ENCODE measurements at regions not wholly inside any gene's neighbourhood (a gene's known extent, or its start where the extent isn't known, plus 50 kb on each side); places are given as distances from the start of the nearest gene placed in this dataset.

DNA sequence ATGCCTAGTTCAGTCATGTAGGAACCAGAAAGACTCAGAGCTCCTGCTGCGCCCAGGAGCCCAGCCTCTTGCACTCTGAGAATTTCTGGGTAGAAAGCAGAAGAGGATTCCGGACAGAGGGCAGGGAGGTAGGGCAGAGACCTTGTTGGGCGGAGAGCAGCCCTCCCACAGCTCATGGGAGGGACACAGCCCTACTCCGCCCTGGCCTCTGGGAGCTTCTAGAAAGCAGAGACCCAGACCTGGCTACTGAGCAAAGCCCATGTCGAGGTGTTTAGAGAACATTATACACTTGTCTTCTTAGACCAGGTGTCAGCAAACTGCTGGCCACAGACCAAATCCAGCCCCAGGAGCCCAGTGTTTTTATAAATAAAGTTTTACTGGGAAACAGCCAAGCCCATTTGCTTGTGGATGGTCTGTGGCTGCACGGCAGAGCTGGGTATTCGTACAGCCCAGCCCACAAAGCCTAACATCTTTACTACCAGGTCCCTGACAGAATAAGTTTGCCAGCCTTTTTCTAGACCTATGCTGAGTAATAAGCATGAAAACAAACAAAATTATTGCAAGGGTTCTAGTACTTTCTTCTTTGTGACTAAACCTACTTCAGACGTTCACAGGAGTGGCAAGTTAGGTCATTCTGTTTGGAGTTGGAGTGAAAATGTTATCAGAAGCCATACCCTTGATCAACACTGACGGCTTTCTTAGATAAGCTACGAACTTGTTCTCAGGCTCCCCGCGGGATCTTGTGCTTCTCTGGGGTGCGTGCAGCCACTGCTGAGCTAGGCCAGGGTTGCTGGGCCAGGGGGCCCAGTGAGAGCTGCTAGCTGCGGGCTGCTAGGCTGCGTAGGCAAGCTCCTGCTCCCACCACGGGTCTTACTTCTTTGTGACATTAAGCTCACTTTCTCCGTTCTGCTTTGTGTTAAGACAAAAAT is 235.1 kb upstream of the FOXQ1 start:
- DNase-seq (ENCODE audit: extremely low read depth, insufficient read length) = no peak
- Histone ChIP-seq H3K36me3 (ENCODE audit: control insufficient read depth, insufficient read depth, low read length) (no peaks in the 10 kb centered on the region), H3K27me3 (replicated peaks; ENCODE audit: control insufficient read depth, insufficient read depth, low read length) (peaks cover 2% of the 10 kb centered on the region), H3K4me3 (replicated peaks; ENCODE audit: low read depth, low read length) (no peak overlapping the region)
- TF ChIP-seq, protein P1, sequence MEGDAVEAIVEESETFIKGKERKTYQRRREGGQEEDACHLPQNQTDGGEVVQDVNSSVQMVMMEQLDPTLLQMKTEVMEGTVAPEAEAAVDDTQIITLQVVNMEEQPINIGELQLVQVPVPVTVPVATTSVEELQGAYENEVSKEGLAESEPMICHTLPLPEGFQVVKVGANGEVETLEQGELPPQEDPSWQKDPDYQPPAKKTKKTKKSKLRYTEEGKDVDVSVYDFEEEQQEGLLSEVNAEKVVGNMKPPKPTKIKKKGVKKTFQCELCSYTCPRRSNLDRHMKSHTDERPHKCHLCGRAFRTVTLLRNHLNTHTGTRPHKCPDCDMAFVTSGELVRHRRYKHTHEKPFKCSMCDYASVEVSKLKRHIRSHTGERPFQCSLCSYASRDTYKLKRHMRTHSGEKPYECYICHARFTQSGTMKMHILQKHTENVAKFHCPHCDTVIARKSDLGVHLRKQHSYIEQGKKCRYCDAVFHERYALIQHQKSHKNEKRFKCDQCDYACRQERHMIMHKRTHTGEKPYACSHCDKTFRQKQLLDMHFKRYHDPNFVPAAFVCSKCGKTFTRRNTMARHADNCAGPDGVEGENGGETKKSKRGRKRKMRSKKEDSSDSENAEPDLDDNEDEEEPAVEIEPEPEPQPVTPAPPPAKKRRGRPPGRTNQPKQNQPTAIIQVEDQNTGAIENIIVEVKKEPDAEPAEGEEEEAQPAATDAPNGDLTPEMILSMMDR (IDR thresholded peaks at IDR 0.05; ENCODE audit: insufficient read depth, low read length, poor library complexity, severe bottlenecking) = no peak

DNA sequence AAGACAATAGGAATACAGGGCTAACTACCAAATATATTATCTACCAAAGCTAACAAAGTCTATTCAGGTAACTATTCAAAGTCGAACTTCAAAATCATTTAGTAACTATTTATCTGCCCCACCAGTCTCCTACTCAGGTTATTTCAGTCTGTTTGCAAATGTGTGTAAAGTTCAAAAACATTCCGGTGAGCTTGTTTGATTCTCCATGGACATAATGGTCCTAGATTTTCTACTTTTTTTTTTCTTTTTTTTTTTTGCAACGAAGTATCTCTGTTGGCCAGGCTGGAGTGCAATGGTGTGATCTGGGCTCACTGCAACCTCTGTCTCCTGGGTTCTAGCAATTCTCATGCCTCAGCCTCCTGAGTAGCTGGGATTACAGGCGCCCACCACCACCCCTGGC is 236.0 kb upstream of the FOXQ1 start:
- no peak for DNase-seq (ENCODE audit: extremely low read depth, insufficient read length)
- Histone ChIP-seq H3K4me3 (replicated peaks; ENCODE audit: low read depth, low read length) (no peak overlapping the region), H3K27me3 (replicated peaks; ENCODE audit: control insufficient read depth, insufficient read depth, low read length) (peaks cover 2% of the 10 kb centered on the region), H3K36me3 (ENCODE audit: control insufficient read depth, insufficient read depth, low read length) (no peaks in the 10 kb centered on the region)
- TF ChIP-seq, protein P1 (IDR thresholded peaks at IDR 0.05; ENCODE audit: insufficient read depth, low read length, poor library complexity, severe bottlenecking) = no peak

GRCh38 chr6:1075444-1075843 is 236.5 kb upstream of the FOXQ1 start:
- DNase-seq (ENCODE audit: extremely low read depth, insufficient read length) = no peak
- H3K4me3 ChIP-seq (replicated peaks; ENCODE audit: low read depth, low read length) = no peak overlapping the region
- peaks cover 2% of the 10 kb centered on the region for H3K27me3 ChIP-seq (replicated peaks; ENCODE audit: control insufficient read depth, insufficient read depth, low read length)
- TF ChIP-seq, protein P1 (IDR thresholded peaks at IDR 0.05; ENCODE audit: insufficient read depth, low read length, poor library complexity, severe bottlenecking) = no peak
- H3K36me3 ChIP-seq (ENCODE audit: control insufficient read depth, insufficient read depth, low read length) = no peaks in the 10 kb centered on the region

DNA sequence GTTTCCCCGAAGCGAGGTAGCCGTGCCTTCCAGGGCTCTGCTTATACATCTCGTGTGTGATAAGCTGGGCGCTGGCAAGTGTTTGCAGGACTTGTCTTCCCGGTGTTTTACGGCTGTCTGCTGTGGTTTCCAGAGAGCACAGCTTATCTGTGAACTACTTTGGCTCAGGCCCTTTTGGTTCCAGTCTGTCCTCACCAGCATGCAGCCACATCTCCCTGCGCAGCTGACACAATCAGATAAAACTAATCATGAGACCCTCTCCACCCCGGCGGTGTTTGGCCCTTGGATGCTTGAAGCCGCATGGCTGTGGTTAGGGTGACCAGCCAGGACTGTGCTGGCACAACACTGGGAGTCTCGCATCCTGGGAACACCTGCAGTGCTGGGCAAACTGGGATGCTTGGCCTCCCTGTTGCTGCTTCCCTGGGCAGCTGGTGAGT is 241.8 kb upstream of the FOXQ1 start:
- TF ChIP-seq, protein P1 (IDR thresholded peaks at IDR 0.05; ENCODE audit: insufficient read depth, low read length, poor library complexity, severe bottlenecking) = no peak
- peaks cover 2% of the 10 kb centered on the region for H3K27me3 ChIP-seq (replicated peaks; ENCODE audit: control insufficient read depth, insufficient read depth, low read length)
- H3K36me3 ChIP-seq (ENCODE audit: control insufficient read depth, insufficient read depth, low read length) = no peaks in the 10 kb centered on the region
- H3K4me3 ChIP-seq (replicated peaks; ENCODE audit: low read depth, low read length) = no peak overlapping the region
- no peak for DNase-seq (ENCODE audit: extremely low read depth, insufficient read length)

- TF ChIP-seq, protein P1 (IDR thresholded peaks at IDR 0.05; ENCODE audit: insufficient read depth, low read length, poor library complexity, severe bottlenecking) = no peak
- H3K36me3 ChIP-seq (ENCODE audit: control insufficient read depth, insufficient read depth, low read length) = no peaks in the 10 kb centered on the region
- no peak overlapping the region for H3K4me3 ChIP-seq (replicated peaks; ENCODE audit: low read depth, low read length)
- H3K27me3 ChIP-seq (replicated peaks; ENCODE audit: control insufficient read depth, insufficient read depth, low read length) = no peaks in the 10 kb centered on the region; the same call in none of the 2 replicates
- DNase-seq (ENCODE audit: extremely low read depth, insufficient read length) = no peak
These were observed 243.0 kb upstream of the FOXQ1 start for GRCh38 chr6:1068905-1069304.
